ENCODE measurements at regions not wholly inside any gene's neighbourhood (a gene's known extent, or its start where the extent isn't known, plus 50 kb on each side); places are given as distances from the start of the nearest gene placed in this dataset.
"Not testable (repeated sequence)": the region's sequence is repeated elsewhere in the genome, so short reads cannot be mapped to it uniquely, and the experiment has no call there.

GRCh38 chr5:110812639-110813038 lies 73.8 kb downstream of the SLC25A46 start:
- no peak for DNase-seq (ENCODE audit: extremely low read depth, low read depth)

- no peak for DNase-seq (ENCODE audit: extremely low read depth, low read depth)
Measured at GRCh38 chr5:110815916-110816605, 77.3 kb downstream of the SLC25A46 start.

GRCh38 chr5:110817459-110817858 lies 78.7 kb downstream of the SLC25A46 start:
- DNase-seq (ENCODE audit: extremely low read depth, low read depth) = no peak

- no peak for DNase-seq (ENCODE audit: extremely low read depth, low read depth)
Measured at GRCh38 chr5:110823571-110823970, 84.8 kb downstream of the SLC25A46 start.

GRCh38 chr5:110824936-110825441 lies 86.2 kb downstream of the SLC25A46 start:
- DNase-seq (ENCODE audit: extremely low read depth, low read depth) = no peak

- DNase-seq (ENCODE audit: extremely low read depth, low read depth) = no peak
Measured at GRCh38 chr5:110832683-110833082, 93.9 kb downstream of the SLC25A46 start.

- not testable (repeated sequence) for DNase-seq (ENCODE audit: extremely low read depth, low read depth)
Measured at GRCh38 chr5:110834933-110835332, 96.1 kb downstream of the SLC25A46 start.

- no peak for DNase-seq (ENCODE audit: extremely low read depth, low read depth)
Measured at GRCh38 chr5:110836851-110837250, 98.0 kb downstream of the SLC25A46 start.

GRCh38 chr5:110838357-110838756 lies 99.5 kb downstream of the SLC25A46 start:
- not testable (repeated sequence) for DNase-seq (ENCODE audit: extremely low read depth, low read depth)

GRCh38 chr5:110838961-110839360 lies 100.2 kb downstream of the SLC25A46 start:
- DNase-seq (ENCODE audit: extremely low read depth, low read depth) = no peak

- no peak for DNase-seq (ENCODE audit: extremely low read depth, low read depth)
Measured at GRCh38 chr5:110840347-110840960, 101.6 kb downstream of the SLC25A46 start.

- no peak for DNase-seq (ENCODE audit: extremely low read depth, low read depth)
Measured at GRCh38 chr5:110841137-110841536, 102.3 kb downstream of the SLC25A46 start.

GRCh38 chr5:110842948-110843347 lies 104.1 kb downstream of the SLC25A46 start:
- no peak for DNase-seq (ENCODE audit: extremely low read depth, low read depth)

- DNase-seq (ENCODE audit: extremely low read depth, low read depth) = no peak
Measured at GRCh38 chr5:110844251-110844650, 105.4 kb downstream of the SLC25A46 start.

GRCh38 chr5:110846398-110847001 lies 107.7 kb downstream of the SLC25A46 start:
- no peak for DNase-seq (ENCODE audit: extremely low read depth, low read depth)

GRCh38 chr5:110851357-110851756 lies 112.5 kb downstream of the SLC25A46 start:
- no peak for DNase-seq (ENCODE audit: extremely low read depth, low read depth)

- no peak for DNase-seq (ENCODE audit: extremely low read depth, low read depth)
Measured at GRCh38 chr5:110852053-110852452, 113.2 kb downstream of the SLC25A46 start.

- no peak for DNase-seq (ENCODE audit: extremely low read depth, low read depth)
Measured at GRCh38 chr5:110852541-110852940, 113.7 kb downstream of the SLC25A46 start.

- no peak for DNase-seq (ENCODE audit: extremely low read depth, low read depth)
Measured at GRCh38 chr5:110853267-110853666, 114.5 kb downstream of the SLC25A46 start.

- DNase-seq (ENCODE audit: extremely low read depth, low read depth) = no peak
Measured at GRCh38 chr5:110854200-110854599, 115.4 kb downstream of the SLC25A46 start.

- no peak for DNase-seq (ENCODE audit: extremely low read depth, low read depth)
Measured at GRCh38 chr5:110855961-110856360, 117.2 kb downstream of the SLC25A46 start.
